Fibroblast of lung (primary cell): ENCODE measurements at regions not wholly inside any gene's neighbourhood (a gene's known extent, or its start where the extent isn't known, plus 50 kb on each side); places are given as distances from the start of the nearest gene placed in this dataset.

Experiments used
- DNase-seq, 2 donors: peaks; one replicate each; pipeline versions ENCODE4 v3.0.0 to v3.0.0-alpha.2; 2010; ENCODE audit warnings: low read depth in 2 of 2
- H2AFZ ChIP-seq: 2 replicates; pipeline ENCODE4 v1.5.1; 2012; ENCODE audit warnings: low read length, control low read depth, inconsistent platforms
- H3K27ac ChIP-seq: 2 replicates; pipeline ENCODE4 v1.5.1; 2011; ENCODE audit warnings: low read length, control low read depth; ENCODE audit not compliant: insufficient read depth
- H3K27me3 ChIP-seq: 2 replicates; pipeline ENCODE4 v1.5.1; 2011; ENCODE audit warnings: mild to moderate bottlenecking, low read length; ENCODE audit not compliant: control insufficient read depth, insufficient read depth
- H3K36me3 ChIP-seq: 2 replicates; pipeline ENCODE4 v1.5.1; 2011; ENCODE audit warnings: low read length; ENCODE audit not compliant: control insufficient read depth, insufficient read depth
- H3K4me1 ChIP-seq: 2 replicates; pipeline ENCODE4 v1.5.1; 2011; ENCODE audit warnings: low read length; ENCODE audit not compliant: control insufficient read depth, insufficient read depth; ENCODE audit errors: extremely low read depth
- H3K4me2 ChIP-seq: 2 replicates; pipeline ENCODE4 v1.5.1; 2011; ENCODE audit warnings: low read length, control low read depth; ENCODE audit not compliant: insufficient read depth; ENCODE audit errors: extremely low read depth
- H3K4me3 ChIP-seq, 4 experiments: fragments of 200-600 bp in 1 of 4; sonication (generic) in 1 of 4; replicated peaks in 1 of 4; 2 replicates each; pipeline ENCODE4 v1.5.1; 2011 to 2016; ENCODE audit warnings: low read length in 4 of 4, low read depth in 3 of 4, mild to moderate bottlenecking in 3 of 4, control low read depth in 2 of 4, inconsistent platforms in 1 of 4, mixed read lengths in 1 of 4; ENCODE audit not compliant: insufficient read depth in 1 of 4; ENCODE audit errors: control extremely low read depth in 1 of 4
- H3K79me2 ChIP-seq: 2 replicates; pipeline ENCODE4 v1.5.1; 2012; ENCODE audit warnings: mild to moderate bottlenecking, low read length, inconsistent platforms; ENCODE audit not compliant: control insufficient read depth, insufficient read depth
- H3K9ac ChIP-seq: 2 replicates; pipeline ENCODE4 v1.5.1; 2011; ENCODE audit warnings: mild to moderate bottlenecking, low read length, control low read depth; ENCODE audit not compliant: insufficient read depth
- H3K9me3 ChIP-seq: 2 replicates; pipeline ENCODE4 v1.5.1; 2012; ENCODE audit warnings: low read depth, low read length; ENCODE audit not compliant: control insufficient read depth, insufficient read depth
- H4K20me1 ChIP-seq: 2 replicates; pipeline ENCODE4 v1.5.1; 2011; ENCODE audit warnings: low read length; ENCODE audit not compliant: control insufficient read depth, insufficient read depth; ENCODE audit errors: extremely low read depth
- EZH2 ChIP-seq: IDR thresholded peaks from 2 replicates; pipeline ENCODE4 v1.5.1; 2012; ENCODE audit warnings: low read length, control low read depth, mild to moderate bottlenecking; ENCODE audit errors: missing control alignments
- TF ChIP-seq, protein P1 (sequence below), 2 donors: IDR thresholded peaks in 1 of 2; conservative IDR thresholded peaks in 1 of 2; 1 replicate in 1 of 2; 2 replicates in 1 of 2; pipeline ENCODE4 v1.5.1; 2011 to 2012; ENCODE audit warnings: low read length in 2 of 2, control low read depth in 1 of 2, inconsistent platforms in 1 of 2, low read depth in 1 of 2, mild to moderate bottlenecking in 1 of 2

- Histone ChIP-seq H3K4me1 (peaks cover 15% of the 10 kb centered on the region), H3K4me2 (no peak overlapping the region), H4K20me1 (no peaks in the 10 kb centered on the region), H3K27me3 (no peaks in the 10 kb centered on the region), H3K27ac (no peak overlapping the region), H3K9ac (no peak overlapping the region), H3K79me2 (no peaks in the 10 kb centered on the region), H2AFZ (no peak overlapping the region), H3K36me3 (no peaks in the 10 kb centered on the region), H3K4me3 (no peak overlapping the region), H3K9me3 (no peaks in the 10 kb centered on the region)
- peak in 1 of 2 donors; percentile 20 for DNase-seq
- TF ChIP-seq, protein P1, sequence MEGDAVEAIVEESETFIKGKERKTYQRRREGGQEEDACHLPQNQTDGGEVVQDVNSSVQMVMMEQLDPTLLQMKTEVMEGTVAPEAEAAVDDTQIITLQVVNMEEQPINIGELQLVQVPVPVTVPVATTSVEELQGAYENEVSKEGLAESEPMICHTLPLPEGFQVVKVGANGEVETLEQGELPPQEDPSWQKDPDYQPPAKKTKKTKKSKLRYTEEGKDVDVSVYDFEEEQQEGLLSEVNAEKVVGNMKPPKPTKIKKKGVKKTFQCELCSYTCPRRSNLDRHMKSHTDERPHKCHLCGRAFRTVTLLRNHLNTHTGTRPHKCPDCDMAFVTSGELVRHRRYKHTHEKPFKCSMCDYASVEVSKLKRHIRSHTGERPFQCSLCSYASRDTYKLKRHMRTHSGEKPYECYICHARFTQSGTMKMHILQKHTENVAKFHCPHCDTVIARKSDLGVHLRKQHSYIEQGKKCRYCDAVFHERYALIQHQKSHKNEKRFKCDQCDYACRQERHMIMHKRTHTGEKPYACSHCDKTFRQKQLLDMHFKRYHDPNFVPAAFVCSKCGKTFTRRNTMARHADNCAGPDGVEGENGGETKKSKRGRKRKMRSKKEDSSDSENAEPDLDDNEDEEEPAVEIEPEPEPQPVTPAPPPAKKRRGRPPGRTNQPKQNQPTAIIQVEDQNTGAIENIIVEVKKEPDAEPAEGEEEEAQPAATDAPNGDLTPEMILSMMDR (conservative IDR thresholded peaks at IDR 0.05 in 1 of 2, IDR thresholded peaks at IDR 0.05 in 1 of 2; ENCODE audit: low read depth in 1 of 2, low read length in 2 of 2), result no peak
- TF ChIP-seq EZH2, result no peak
Measured at GRCh38 chr11:12585861-12586260, 88.4 kb upstream of the TEAD1 start.

GRCh38 chr11:12587333-12587991 is 86.8 kb upstream of the TEAD1 start:
- no peaks in the 10 kb centered on the region for H4K20me1 ChIP-seq
- H3K27me3 ChIP-seq, result no peaks in the 10 kb centered on the region
- no peak overlapping the region for H3K4me2 ChIP-seq
- no peak overlapping the region for H3K27ac ChIP-seq
- H3K9me3 ChIP-seq, result no peaks in the 10 kb centered on the region
- DNase-seq, result peak; percentile 39 to 88
- no peaks in the 10 kb centered on the region for H3K79me2 ChIP-seq
- peak overlapping the region; percentile 17 for H2AFZ ChIP-seq
- H3K4me3 ChIP-seq, result no peak overlapping the region
- no peak overlapping the region for H3K9ac ChIP-seq
- H3K36me3 ChIP-seq, result no peaks in the 10 kb centered on the region
- TF ChIP-seq, protein P1 (conservative IDR thresholded peaks at IDR 0.05 in 1 of 2, IDR thresholded peaks at IDR 0.05 in 1 of 2; ENCODE audit: low read depth in 1 of 2, low read length in 2 of 2), result no peak
- no peak for TF ChIP-seq EZH2
- H3K4me1 ChIP-seq, result peaks cover 10% of the 10 kb centered on the region

GRCh38 chr11:12591706-12592105 is 82.5 kb upstream of the TEAD1 start:
- Histone ChIP-seq H3K79me2 (no peaks in the 10 kb centered on the region), H3K27me3 (no peaks in the 10 kb centered on the region), H4K20me1 (no peaks in the 10 kb centered on the region), H3K4me3 (no peak overlapping the region), H3K9me3 (no peaks in the 10 kb centered on the region), H3K4me1 (peaks cover 8% of the 10 kb centered on the region), H3K4me2 (no peak overlapping the region), H3K27ac (no peak overlapping the region), H3K36me3 (no peaks in the 10 kb centered on the region), H3K9ac (no peak overlapping the region), H2AFZ (no peak overlapping the region)
- DNase-seq, result no peak
- TF ChIP-seq, protein P1 (conservative IDR thresholded peaks at IDR 0.05 in 1 of 2, IDR thresholded peaks at IDR 0.05 in 1 of 2; ENCODE audit: low read depth in 1 of 2, low read length in 2 of 2), result no peak
- TF ChIP-seq EZH2, result no peak
